Stimulated activated CD8-positive, alpha-beta memory T cell treated with anti-CD3 and anti-CD28 coated beads, Interleukin-4, amount 100 ng/mL, for 48 hours (primary cell): ENCODE measurements at regions not wholly inside any gene's neighbourhood (a gene's known extent, or its start where the extent isn't known, plus 50 kb on each side); places are given as distances from the start of the nearest gene placed in this dataset.

Experiments
- DNase-seq: peaks from one replicate; pipeline ENCODE4 v3.0.0-alpha.2; 2020

DNA sequence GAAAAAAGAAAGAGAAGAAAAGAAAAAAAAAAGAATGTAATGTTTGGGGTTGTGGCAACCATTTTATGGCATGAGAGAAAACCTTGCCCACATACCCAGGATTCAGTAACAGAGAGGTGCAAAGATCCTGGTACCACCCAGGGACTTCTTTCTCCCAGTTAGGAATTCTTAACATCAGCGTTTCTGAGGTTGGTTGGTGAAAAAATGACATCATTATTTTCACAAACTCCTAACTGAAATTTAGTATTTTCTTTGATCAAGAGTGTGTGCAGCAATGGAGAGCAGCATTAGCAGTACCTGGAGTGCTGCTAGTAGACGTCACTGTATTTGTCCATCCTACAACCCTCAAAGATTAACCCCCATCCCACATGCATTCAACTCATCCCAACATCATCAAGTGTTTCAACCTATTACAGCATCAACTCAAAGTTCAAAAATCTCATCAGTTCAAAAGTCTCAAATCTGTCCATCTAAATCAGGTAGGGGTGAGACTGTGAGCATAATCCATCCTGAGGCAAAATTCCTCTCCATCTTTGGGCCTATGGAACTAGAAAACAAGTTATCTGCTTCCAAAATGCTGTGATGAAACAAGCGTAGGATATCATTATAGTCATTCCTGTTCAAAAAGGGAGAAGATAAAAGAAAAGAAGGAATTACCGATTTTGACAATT, 60.1 kb upstream of the MSX2 start:
- no peak for DNase-seq

GRCh38 chr5:174665347-174665746, 59.0 kb upstream of the MSX2 start:
- DNase-seq = no peak

GRCh38 chr5:174667526-174667925, 56.9 kb upstream of the MSX2 start:
- DNase-seq = no peak

- DNase-seq = no peak
These were observed 56.0 kb upstream of the MSX2 start for GRCh38 chr5:174668349-174668748.
